Nephron progenitor cell (in vitro differentiated cells): ENCODE measurements at regions not wholly inside any gene's neighbourhood (a gene's known extent, or its start where the extent isn't known, plus 50 kb on each side); places are given as distances from the start of the nearest gene placed in this dataset.

ENCODE experiments used
- DNase-seq: peaks from one replicate; pipeline ENCODE4 v3.0.0; 2021
- H3K27ac Mint-ChIP-seq: 2 replicates; pipeline ENCODE4 v1.8.0; 2021; ENCODE audit warnings: mild to moderate bottlenecking, moderate library complexity, mixed read lengths
- H3K27me3 Mint-ChIP-seq: 2 replicates; pipeline ENCODE4 v1.8.0; 2021; ENCODE audit warnings: mild to moderate bottlenecking, low read depth, mixed read lengths; ENCODE audit not compliant: poor library complexity
- H3K36me3 Mint-ChIP-seq: 2 replicates; pipeline ENCODE4 v1.8.0; 2021; ENCODE audit warnings: low read depth, mixed read lengths
- H3K4me1 Mint-ChIP-seq: 2 replicates; pipeline ENCODE4 v1.8.0; 2021; ENCODE audit warnings: mixed read lengths
- H3K4me3 Mint-ChIP-seq: 2 replicates; pipeline ENCODE4 v1.8.0; 2021; ENCODE audit warnings: mild to moderate bottlenecking, moderate library complexity, mixed read lengths
- H3K9me3 Mint-ChIP-seq: 2 replicates; pipeline ENCODE4 v1.8.0; 2021; ENCODE audit warnings: mild to moderate bottlenecking, moderate library complexity, mixed read lengths
- TF ChIP-seq, protein P1 (sequence below): fragments of 200-600 bp; sonication (generic); IDR thresholded peaks from 2 replicates; pipeline ENCODE4 v1.5.0; 2021; ENCODE audit warnings: antibody characterized with exemption

DNA sequence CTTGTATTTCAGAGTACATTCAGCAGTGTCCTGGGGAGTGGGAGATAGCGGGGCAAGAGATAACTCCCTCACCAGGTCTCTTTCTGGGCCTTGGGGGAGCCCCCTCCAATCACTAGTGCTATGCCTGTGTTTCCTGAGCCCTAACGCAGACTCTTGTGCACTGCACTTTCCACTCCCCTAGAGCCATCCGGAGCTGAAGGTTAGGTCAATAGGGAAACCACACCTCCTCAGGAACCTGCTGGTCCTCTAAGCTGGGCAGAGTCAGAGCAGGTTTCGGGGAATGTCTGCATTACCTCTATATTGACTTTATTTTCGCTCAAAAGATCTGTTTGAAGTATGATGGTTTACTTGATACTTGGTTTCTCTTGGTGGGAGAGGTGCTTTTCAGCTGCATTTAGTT, 617.0 kb upstream of the ROBO1 start:
- H3K27ac Mint-ChIP-seq: no peak overlapping the region
- no peak for DNase-seq

DNA sequence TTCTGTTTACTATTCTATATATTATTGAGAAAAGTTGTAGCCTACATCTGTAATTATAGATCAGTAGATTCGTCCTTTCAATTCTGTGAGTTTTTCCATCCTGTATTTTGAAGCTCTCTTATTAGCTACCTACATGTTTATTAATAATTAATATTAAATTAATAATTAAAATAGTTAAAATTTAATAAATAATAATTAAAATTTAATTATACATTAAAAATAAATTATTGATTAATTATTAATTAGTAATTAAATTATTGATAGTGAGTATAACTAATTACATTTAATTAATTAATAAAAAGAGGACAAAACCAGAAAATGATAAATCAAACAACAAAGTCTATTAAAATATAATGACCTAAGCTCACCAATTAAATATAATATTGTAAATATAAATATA, 606.6 kb upstream of the ROBO1 start:
- H3K27me3 Mint-ChIP-seq: no peaks in the 10 kb centered on the region
- no peak for DNase-seq
- H3K4me1 Mint-ChIP-seq: peaks cover 12% of the 10 kb centered on the region
- no peaks in the 10 kb centered on the region for H3K36me3 Mint-ChIP-seq
- TF ChIP-seq, protein P1, sequence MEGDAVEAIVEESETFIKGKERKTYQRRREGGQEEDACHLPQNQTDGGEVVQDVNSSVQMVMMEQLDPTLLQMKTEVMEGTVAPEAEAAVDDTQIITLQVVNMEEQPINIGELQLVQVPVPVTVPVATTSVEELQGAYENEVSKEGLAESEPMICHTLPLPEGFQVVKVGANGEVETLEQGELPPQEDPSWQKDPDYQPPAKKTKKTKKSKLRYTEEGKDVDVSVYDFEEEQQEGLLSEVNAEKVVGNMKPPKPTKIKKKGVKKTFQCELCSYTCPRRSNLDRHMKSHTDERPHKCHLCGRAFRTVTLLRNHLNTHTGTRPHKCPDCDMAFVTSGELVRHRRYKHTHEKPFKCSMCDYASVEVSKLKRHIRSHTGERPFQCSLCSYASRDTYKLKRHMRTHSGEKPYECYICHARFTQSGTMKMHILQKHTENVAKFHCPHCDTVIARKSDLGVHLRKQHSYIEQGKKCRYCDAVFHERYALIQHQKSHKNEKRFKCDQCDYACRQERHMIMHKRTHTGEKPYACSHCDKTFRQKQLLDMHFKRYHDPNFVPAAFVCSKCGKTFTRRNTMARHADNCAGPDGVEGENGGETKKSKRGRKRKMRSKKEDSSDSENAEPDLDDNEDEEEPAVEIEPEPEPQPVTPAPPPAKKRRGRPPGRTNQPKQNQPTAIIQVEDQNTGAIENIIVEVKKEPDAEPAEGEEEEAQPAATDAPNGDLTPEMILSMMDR: no peak
- no peak overlapping the region for H3K27ac Mint-ChIP-seq
- H3K9me3 Mint-ChIP-seq: no peaks in the 10 kb centered on the region
- no peak overlapping the region for H3K4me3 Mint-ChIP-seq

More for the DNA sequence above, 617.0 kb upstream of the ROBO1 start:
- H3K36me3 Mint-ChIP-seq: no peaks in the 10 kb centered on the region
- H3K9me3 Mint-ChIP-seq: no peaks in the 10 kb centered on the region
- H3K27me3 Mint-ChIP-seq: no peaks in the 10 kb centered on the region
- H3K4me1 Mint-ChIP-seq: no peaks in the 10 kb centered on the region
- TF ChIP-seq, protein P1: no peak
- no peak overlapping the region for H3K4me3 Mint-ChIP-seq

DNA sequence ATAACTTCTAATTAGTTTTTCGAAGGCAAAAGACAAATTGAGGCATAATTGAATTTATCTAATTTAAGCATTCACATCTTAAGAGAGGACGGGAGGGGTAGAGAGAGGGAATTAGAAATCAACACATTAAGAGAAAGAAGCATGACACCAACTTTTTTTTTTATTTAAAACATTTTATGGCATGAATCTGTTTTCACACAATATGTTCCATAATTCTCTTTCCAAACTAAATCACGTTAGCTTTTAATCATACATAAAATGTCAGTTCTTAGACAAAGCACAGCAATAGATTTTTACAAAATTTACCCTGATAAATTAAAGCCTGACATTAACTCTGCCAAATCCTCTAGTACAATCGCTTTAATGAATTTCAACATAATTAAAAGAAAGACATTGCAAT, 600.8 kb upstream of the ROBO1 start:
- no peaks in the 10 kb centered on the region for H3K4me1 Mint-ChIP-seq
- no peak for DNase-seq
- no peaks in the 10 kb centered on the region for H3K27me3 Mint-ChIP-seq
- H3K9me3 Mint-ChIP-seq: no peaks in the 10 kb centered on the region
- TF ChIP-seq, protein P1: no peak
- no peaks in the 10 kb centered on the region for H3K36me3 Mint-ChIP-seq
- no peak overlapping the region for H3K27ac Mint-ChIP-seq
- no peak overlapping the region for H3K4me3 Mint-ChIP-seq

DNA sequence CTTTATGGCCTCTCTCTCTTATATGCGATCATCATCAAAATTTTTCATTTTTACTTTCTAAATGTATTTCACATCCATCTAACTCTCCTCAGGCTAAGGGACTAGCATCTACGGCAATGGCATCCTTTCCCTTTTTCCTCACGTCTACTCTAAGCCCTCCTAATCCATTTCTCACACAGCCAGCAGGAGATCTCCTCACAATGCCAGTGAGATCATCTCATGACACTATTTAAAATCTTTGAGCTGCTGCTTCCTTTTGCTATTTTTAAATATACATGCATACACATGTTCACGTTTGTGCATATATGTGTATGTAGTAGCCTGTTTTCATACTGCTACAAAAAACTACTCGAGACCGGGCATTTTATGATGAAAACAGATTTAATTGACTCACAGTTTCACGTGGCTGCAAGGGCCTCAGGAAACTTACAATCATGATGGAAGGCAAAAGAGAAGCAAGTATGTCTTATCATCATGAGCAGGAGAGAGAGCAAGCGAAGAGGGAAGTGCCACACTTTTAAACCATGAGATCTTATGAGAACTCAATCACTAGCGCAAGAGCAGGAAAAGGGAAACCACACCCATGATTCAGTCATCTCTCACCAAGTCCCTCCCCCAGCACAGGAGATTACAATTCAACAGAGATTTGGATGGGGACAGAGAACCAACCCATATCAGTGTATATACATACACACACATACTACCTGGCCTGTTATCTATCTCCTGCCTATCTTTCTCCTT, 599.2 kb upstream of the ROBO1 start:
- TF ChIP-seq, protein P1: no peak
- no peak overlapping the region for H3K4me3 Mint-ChIP-seq
- H3K27me3 Mint-ChIP-seq: no peaks in the 10 kb centered on the region
- no peak overlapping the region for H3K27ac Mint-ChIP-seq
- H3K36me3 Mint-ChIP-seq: no peaks in the 10 kb centered on the region
- no peaks in the 10 kb centered on the region for H3K4me1 Mint-ChIP-seq
- no peak for DNase-seq
- H3K9me3 Mint-ChIP-seq: no peaks in the 10 kb centered on the region

DNA sequence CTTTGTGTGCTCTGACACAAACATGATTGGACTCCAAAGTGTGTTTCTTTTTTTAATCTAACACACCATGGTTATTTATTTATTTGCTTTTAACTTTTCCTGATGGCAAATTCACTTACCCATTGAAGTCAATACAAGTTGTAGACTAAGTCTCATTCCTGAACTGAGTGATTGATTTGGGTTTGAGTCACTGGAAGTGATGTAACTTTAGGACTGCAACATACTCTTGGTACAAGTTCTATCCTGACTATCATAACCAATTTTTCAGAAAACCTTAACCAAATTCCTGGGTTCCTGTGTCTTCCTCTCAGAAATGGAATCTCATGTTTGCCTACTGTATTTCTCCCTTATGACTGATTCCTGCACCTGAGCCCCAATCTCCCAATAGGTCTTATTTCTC, 590.0 kb upstream of the ROBO1 start:
- Mint-ChIP-seq H3K9me3 (no peaks in the 10 kb centered on the region), H3K27ac (no peak overlapping the region), H3K36me3 (no peaks in the 10 kb centered on the region), H3K4me1 (no peaks in the 10 kb centered on the region), H3K27me3 (peaks cover 4% of the 10 kb centered on the region), H3K4me3 (no peak overlapping the region)
- TF ChIP-seq, protein P1: no peak
- no peak for DNase-seq

DNA sequence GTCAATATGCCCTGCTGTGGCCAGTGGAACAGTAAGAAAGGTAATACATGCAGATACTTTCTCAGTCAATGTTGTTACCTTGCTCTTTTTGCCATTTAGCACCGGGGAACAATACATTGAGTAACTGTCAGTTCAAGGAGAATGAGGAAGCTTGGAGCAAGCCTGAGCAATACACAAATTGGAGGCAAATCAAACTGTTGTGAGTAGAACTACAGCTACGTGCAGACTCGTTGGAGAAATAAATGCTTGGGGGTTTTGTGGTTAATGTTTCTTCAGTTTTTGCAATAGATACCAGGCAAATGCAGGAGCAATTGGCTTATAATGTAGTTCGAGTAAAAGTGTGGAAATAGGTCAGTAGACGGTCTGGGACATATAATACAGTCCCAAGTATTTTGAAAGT, 587.3 kb upstream of the ROBO1 start:
- Mint-ChIP-seq H3K4me1 (no peaks in the 10 kb centered on the region), H3K27me3 (peaks cover 4% of the 10 kb centered on the region), H3K9me3 (no peaks in the 10 kb centered on the region), H3K27ac (no peak overlapping the region), H3K4me3 (no peak overlapping the region), H3K36me3 (no peaks in the 10 kb centered on the region)
- TF ChIP-seq, protein P1: no peak
- DNase-seq: no peak
